ENCODE measurements at regions not wholly inside any gene's neighbourhood (a gene's known extent, or its start where the extent isn't known, plus 50 kb on each side); places are given as distances from the start of the nearest gene placed in this dataset.
"Not testable (repeated sequence)": the region's sequence is repeated elsewhere in the genome, so short reads cannot be mapped to it uniquely, and the experiment has no call there.

- DNase-seq = peak; percentile 72
Measured at GRCh38 chr15:58298879-58299850, 132.6 kb upstream of the LIPC start.

- DNase-seq = peak; percentile 90
Measured at GRCh38 chr15:58302832-58303231, 129.0 kb upstream of the LIPC start.

- DNase-seq = no peak
Measured at GRCh38 chr15:58303236-58303635, 128.6 kb upstream of the LIPC start.

- no peak for DNase-seq
Measured at GRCh38 chr15:58306591-58307312, 125.0 kb upstream of the LIPC start.

GRCh38 chr15:58307313-58307961 lies 124.4 kb upstream of the LIPC start:
- DNase-seq = no peak

GRCh38 chr15:58308742-58309355 lies 122.9 kb upstream of the LIPC start:
- DNase-seq = no peak

GRCh38 chr15:58309963-58310928 lies 121.5 kb upstream of the LIPC start:
- peak; percentile 91 for DNase-seq

- DNase-seq = no peak
Measured at GRCh38 chr15:58311556-58311955, 120.2 kb upstream of the LIPC start.

GRCh38 chr15:58312031-58312430 lies 119.8 kb upstream of the LIPC start:
- DNase-seq = no peak

- no peak for DNase-seq
Measured at GRCh38 chr15:58313304-58313703, 118.5 kb upstream of the LIPC start.

- DNase-seq = no peak
Measured at GRCh38 chr15:58313810-58314592, 117.8 kb upstream of the LIPC start.

GRCh38 chr15:58314593-58315216 lies 117.1 kb upstream of the LIPC start:
- no peak for DNase-seq

GRCh38 chr15:58318517-58318916 lies 113.3 kb upstream of the LIPC start:
- DNase-seq = no peak

- no peak for DNase-seq
Measured at GRCh38 chr15:58321034-58321433, 110.8 kb upstream of the LIPC start.

GRCh38 chr15:58322253-58322652 lies 109.5 kb upstream of the LIPC start:
- no peak for DNase-seq

- DNase-seq = not testable (repeated sequence)
Measured at GRCh38 chr15:58323321-58323720, 108.5 kb upstream of the LIPC start.

- DNase-seq = peak; percentile 48
Measured at GRCh38 chr15:58324533-58324932, 107.3 kb upstream of the LIPC start.

GRCh38 chr15:58327958-58328357 lies 103.8 kb upstream of the LIPC start:
- no peak for DNase-seq

- peak; percentile 66 for DNase-seq
Measured at GRCh38 chr15:58329211-58329610, 102.6 kb upstream of the LIPC start.
